GM04504 (cell line): ENCODE measurements at regions not wholly inside any gene's neighbourhood (a gene's known extent, or its start where the extent isn't known, plus 50 kb on each side); places are given as distances from the start of the nearest gene placed in this dataset.

Source experiments
- DNase-seq: peaks from one replicate; pipeline ENCODE4 v3.0.0-alpha.2; 2012; ENCODE audit warnings: low read depth

DNA sequence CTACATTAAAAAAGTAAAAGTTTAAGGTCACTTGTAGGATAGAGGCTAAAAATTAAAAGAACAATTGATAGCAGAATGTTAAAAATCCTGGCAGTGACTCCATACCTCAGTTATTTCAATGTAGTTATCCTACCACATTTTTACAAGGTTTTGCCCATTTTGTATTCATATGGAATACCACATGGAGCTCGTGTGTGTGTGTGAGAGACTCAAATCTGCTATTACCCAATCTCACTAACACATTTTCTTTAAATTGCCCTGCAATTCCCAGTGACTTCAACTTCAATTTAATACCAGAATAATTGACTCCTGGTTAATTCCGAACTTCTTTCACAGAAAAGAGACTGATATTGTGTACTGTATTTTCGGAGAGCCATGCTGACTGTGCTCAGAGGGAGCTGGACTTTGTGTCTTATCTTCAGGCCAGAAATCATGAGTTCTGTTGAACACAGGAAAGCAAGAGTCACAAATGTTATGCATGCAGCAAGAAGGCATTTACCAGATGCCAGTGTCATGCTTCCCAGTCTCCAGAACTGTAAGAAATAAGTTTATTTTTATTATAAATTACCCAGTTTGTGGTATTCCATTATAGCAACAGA lies 529.0 kb upstream of the NECTIN3 start:
- peak; percentile 9 for DNase-seq

DNA sequence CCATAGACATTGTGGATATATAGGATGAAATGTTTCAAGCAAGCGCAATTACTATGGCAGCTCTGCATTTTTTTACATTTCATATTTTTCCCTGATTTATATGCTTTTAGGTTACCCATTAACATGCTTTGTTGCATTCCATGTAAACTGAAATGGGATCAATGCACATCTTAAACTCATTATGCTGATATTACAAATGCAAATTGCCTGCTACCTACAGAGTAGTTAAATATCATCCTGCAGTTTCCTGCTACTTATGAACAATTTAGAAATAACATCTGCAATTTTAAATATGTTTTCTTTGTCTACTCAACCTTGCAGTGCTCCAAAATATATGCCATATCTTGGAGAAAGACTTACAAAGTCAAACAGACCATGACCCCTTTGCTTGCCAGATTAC lies 526.9 kb upstream of the NECTIN3 start:
- no peak for DNase-seq

DNA sequence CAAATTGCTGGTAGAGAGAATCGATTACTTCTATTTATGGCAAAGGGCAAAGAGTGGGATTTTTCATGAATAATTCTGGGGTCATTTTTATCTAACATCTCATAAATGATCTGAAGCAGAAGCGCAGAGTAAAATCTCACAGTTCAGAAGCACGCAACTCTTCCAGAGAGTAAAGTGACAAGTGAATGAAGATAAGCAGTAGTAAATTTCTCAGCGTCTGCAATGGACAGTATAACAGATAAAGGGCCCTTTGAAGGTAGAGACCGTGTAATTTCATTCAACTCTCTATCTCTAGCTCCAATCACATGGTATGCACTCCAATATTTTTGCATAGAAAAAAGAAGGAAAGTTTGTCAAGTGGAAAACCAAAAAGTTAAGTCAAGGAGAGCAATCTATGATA lies 521.1 kb upstream of the NECTIN3 start:
- DNase-seq: no peak

DNA sequence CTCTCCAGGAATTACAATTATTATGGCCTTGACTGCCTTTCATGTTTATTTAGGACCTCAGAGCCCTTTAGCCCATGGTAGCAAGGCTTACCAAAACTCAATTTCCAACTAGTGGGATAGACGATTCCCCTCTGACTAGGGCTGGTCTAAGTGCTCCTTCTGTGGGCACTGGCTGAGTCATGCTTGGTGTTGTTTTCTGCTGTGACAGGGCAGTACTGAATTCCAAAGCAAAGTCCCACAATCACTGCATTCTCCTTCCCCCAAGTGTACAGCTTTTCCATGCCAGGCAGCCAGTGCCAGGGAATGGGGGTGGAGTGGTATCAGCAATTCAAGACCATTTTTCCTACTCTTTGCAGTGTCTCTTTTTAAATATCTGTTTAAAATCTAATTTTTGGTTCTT lies 509.0 kb upstream of the NECTIN3 start:
- DNase-seq: no peak

- DNase-seq: no peak
These were observed 506.9 kb upstream of the NECTIN3 start for GRCh38 chr3:110564674-110565073.

DNA sequence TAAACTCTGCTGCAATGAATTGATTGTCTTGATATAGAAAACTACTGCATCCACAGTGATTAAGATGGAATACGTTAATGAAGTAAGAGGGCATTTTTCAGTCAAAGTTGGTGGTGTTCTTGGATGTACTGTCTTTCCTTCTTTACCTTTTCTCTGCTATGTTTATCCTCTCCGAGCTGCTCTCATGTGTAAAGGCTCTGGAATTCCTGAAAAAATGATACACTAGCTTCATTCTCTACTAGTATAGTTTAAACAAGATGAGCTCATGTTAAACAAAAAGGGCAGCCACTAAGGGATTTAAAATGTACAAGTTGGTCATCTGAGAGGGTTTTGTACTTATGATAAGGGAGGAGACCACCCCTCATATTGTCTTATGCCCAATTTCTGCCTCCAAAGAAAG lies 504.6 kb upstream of the NECTIN3 start:
- no peak for DNase-seq

GRCh38 chr3:110568246-110568645 lies 503.4 kb upstream of the NECTIN3 start:
- peak; percentile 76 for DNase-seq

GRCh38 chr3:110569073-110569472 lies 502.5 kb upstream of the NECTIN3 start:
- no peak for DNase-seq

- DNase-seq: no peak
These were observed 495.9 kb upstream of the NECTIN3 start for GRCh38 chr3:110575702-110576101.

DNA sequence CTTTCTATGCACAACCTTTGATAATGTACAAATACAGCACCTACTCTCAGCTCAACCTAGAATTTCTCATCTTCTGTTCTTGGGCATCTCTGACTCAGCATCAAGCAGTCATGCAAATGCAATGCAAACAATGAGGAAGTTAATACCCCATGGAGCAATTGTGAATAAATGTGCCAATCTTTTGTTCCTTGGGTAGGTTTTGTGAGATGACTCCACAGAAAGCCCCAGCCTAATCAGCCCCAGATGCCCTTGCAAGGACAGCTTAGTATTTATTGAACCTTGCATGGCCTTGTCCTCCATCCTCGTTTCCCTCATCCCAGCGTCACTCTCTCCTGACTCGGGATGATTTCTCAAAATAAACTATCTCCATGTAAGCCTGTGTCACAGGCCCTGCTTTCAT lies 494.7 kb upstream of the NECTIN3 start:
- DNase-seq: peak; percentile 95

DNA sequence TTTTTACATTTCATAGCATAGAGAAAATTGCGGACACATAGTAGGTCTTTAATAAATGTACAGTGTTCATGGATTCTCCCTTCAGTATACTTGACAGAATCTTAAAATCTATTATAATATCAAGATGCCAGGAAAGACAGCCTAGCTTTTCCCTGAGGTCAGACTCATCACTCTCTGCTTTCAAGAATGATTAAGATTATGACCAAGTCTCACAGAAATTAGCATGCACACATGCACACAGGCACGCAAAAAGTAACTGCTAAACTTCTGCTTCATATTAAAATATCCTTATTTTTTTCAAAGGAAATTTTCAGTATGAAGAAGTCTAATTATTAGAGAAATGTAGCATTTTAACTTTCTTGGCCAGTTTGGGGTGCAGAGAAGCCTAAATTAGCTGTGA lies 493.8 kb upstream of the NECTIN3 start:
- peak; percentile 62 for DNase-seq

DNA sequence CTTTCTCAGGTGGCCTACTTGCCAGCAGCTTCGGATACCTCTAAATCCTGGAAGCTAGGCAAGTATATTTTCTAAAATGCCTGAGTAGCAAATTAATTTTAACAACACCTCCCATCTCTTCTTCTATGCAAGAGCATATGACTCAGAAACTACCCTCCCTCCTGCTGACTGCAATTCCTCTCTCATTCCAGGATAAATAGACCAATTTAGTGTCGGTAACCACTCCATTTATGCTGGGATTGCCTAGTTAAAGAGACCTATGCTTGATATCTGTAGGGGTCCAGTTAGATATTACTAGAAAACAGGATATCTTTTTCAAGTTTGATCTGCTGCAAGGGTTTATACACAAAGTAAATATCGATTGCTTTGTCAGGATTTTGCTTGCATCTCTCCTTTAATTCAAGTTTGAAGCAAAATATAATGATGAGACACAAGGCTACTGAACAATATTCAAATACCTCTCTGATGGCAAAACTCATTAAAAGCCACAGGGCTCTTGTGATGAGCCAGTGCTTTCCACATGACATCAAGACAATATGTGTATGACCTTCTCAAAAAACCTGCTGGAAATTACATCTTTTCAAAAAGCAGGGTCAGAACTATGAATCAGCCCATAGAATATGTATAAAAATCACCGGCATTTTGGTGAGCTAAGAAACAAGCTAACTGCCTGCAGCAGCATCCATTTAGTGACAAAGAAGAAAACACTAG lies 491.6 kb upstream of the NECTIN3 start:
- no peak for DNase-seq

DNA sequence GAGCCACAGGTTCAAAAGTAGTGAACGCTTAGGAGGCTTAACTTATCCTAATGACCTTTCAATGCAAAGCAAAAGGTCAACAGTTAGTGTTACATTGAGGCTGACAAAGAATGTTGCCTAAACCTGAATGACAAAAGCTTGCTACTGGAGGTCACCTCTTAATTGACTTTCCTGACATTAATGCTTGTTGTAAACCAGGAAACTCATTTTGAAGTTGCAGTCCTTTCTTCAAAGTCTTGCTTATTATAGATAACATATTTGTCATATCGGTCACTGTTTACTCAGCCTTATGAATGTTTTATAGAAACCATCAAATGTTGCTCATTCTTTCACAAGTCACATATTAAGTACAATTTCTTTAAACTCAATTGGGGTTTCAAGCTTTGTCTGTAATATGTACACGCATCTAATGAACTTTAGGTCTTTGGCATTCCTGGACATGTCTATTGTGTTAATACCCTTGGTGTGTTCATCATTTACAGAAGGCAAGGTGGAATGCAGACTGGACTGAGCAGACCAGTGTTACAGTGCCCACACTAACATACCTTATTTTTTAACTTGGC lies 488.2 kb upstream of the NECTIN3 start:
- no peak for DNase-seq

GRCh38 chr3:110588906-110589305 lies 482.7 kb upstream of the NECTIN3 start:
- DNase-seq: no peak

DNA sequence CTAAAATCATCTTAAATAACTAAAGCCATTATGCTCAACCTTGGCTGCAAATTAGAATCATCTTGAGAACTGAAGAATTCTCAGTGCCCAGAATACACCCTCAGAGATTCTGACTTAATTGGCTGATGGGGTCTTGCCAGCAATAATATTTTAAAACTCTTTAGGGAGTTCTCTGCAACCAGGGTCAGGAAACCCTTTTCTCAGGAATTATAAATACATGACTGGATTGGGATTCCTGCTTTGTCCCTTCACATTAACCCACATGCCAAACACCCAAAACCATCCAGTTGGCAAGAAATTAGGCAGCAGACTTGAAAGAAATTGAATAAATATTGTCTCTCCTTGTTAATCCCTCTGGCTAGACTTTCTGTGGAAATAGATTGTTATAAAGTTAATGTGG lies 482.3 kb upstream of the NECTIN3 start:
- no peak for DNase-seq

DNA sequence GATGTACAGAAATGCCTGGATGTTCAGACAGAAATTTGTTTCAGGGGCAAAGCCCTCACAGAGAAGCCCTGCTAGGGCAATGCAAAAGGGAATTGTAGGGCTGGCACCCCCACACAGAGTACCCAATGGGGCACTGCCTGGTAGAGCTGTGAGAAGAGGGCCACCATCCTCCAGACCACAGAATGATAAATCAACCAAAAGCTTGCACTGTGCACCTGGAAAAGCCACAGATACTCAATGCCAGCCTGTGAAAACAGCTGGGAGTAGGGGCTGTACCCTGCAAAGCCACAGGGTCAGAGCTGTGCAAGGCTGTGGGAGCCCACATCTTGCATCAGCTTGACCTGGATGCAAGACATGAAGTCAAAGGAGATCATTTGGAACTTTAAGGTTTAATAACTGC lies 477.9 kb upstream of the NECTIN3 start:
- DNase-seq: no peak

GRCh38 chr3:110598847-110599490 lies 472.6 kb upstream of the NECTIN3 start:
- peak; percentile 54 for DNase-seq

DNA sequence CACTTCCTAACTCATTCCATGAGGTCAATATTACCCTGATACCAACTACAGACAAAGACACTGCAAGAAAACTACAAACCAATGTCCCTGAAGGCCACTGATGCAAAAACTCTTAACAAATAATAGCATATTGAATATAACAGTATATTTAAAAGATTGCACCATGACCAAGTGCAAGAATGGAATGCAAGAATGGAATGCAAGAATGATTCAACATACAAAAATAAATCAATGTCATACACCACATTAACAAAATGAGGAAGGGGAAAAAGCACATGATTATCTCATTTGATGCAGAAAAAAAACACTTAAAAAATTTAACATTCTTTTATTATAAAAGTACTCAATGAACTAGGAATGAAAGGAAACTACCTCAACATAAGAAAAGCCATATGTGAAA lies 463.1 kb upstream of the NECTIN3 start:
- DNase-seq: no peak

- no peak for DNase-seq
These were observed 459.6 kb upstream of the NECTIN3 start for GRCh38 chr3:110612045-110612444.

DNA sequence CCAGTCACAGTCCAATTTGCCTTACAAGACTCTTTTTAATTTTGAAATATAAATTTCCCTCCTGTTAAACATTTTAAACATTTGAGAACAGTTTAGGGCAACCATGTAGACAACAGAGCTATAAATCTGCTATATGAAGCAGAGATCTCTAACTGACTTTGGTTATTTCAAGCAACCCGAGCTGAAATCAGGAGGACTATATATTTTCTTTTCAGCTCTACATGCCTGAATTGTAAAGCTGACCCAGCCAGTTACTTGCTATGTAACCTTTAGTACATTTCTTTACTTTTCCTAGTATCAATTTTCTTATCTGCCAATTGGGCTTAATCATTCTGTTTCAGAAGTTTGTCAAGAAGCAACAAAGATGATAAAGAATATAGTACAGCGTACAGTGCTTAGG lies 457.4 kb upstream of the NECTIN3 start:
- no peak for DNase-seq

GRCh38 chr3:110615454-110615853 lies 456.2 kb upstream of the NECTIN3 start:
- DNase-seq: no peak

- DNase-seq: no peak
These were observed 452.9 kb upstream of the NECTIN3 start for GRCh38 chr3:110618512-110619226.

DNA sequence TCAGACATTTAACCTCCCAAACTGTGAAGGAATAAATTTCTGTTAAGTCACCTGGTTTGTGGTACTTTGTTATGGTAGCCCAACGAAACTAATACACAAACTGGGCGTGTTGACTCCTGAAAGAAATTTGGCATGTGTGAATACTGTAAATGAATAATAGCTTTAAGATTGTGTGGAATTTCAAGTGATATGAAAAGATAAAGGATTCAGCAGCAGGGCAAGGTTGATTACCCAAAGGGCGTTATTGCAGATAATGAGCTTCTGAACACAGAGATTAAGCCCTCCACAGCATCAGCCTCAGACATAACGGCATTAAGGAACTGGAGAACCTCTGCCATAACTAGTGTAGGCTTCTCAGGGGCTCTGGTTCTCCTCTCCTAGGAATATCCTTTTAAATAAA lies 451.5 kb upstream of the NECTIN3 start:
- no peak for DNase-seq
